GM12874 (cell line): ENCODE measurements at regions not wholly inside any gene's neighbourhood (a gene's known extent, or its start where the extent isn't known, plus 50 kb on each side); places are given as distances from the start of the nearest gene placed in this dataset.

Source experiments
- TF ChIP-seq, protein P1 (sequence below): IDR thresholded peaks from 2 replicates; pipeline ENCODE4 v1.5.1; 2011; ENCODE audit warnings: low read depth, mild to moderate bottlenecking, control low read depth, low read length, moderate library complexity; ENCODE audit not compliant: insufficient read depth

DNA sequence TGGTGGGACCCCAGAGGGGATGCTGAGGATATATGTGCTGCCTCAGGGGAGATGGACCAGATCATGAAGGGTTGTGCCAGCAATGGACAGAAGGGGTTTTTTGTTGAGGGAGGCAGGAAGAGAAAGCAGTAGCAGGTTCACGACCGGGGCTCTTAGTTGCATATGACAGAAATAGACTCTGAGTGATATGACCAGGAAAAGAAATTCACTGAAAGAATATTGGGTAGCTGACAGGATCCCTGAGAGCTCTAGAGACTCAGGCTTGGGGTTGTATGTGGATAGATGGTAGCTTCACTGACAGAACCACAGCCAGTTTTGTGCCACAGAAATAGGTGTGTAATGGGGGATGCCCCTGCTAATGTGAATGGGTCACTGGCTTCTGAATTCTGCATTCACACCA is 241.6 kb downstream of the ZNF621 start:
- TF ChIP-seq, protein P1, sequence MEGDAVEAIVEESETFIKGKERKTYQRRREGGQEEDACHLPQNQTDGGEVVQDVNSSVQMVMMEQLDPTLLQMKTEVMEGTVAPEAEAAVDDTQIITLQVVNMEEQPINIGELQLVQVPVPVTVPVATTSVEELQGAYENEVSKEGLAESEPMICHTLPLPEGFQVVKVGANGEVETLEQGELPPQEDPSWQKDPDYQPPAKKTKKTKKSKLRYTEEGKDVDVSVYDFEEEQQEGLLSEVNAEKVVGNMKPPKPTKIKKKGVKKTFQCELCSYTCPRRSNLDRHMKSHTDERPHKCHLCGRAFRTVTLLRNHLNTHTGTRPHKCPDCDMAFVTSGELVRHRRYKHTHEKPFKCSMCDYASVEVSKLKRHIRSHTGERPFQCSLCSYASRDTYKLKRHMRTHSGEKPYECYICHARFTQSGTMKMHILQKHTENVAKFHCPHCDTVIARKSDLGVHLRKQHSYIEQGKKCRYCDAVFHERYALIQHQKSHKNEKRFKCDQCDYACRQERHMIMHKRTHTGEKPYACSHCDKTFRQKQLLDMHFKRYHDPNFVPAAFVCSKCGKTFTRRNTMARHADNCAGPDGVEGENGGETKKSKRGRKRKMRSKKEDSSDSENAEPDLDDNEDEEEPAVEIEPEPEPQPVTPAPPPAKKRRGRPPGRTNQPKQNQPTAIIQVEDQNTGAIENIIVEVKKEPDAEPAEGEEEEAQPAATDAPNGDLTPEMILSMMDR = no peak

DNA sequence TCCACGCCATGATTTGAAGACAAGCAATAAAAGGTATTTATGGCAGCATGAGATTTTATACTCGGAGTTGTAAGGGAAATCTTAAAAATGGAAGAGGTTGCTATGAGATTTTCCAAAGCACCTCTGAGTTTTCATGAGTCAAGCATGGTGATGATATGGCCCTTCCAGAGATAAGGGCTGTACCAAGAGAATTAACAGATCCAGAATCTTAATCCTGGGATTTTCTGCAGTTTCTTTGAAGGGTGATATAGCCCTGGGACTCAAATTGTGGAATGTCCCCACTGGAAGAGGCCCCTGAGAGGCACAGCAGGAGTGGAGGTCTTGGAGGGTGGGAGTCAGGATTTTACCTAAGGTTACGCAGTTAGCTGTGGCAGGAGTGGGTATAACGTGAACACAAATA is 243.3 kb downstream of the ZNF621 start:
- TF ChIP-seq, protein P1 = no peak

GRCh38 chr3:40768536-40768935 is 243.8 kb downstream of the ZNF621 start:
- TF ChIP-seq, protein P1 = no peak

DNA sequence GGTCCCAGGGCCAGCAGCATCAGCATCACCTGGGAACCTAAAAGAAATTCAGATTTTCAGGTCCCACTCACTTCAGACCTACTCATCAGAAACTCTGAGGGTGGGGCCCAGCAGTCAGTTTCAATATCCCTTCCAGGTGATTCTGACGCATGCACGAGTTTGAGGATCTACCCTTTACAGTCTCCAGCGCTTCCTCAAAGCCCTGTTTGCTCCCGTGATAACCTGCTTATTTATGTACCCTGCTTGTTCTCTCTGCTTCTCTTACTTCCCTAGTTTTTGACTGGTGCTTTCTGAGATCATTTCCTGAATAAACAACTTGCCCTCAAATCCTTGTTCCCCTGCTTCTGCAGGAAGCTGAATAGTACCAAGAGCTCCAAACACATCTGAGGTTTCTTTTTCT is 245.3 kb downstream of the ZNF621 start:
- TF ChIP-seq, protein P1 = no peak

GRCh38 chr3:40771112-40771511 is 246.4 kb downstream of the ZNF621 start:
- TF ChIP-seq, protein P1 = no peak

GRCh38 chr3:40779039-40779438 is 254.3 kb downstream of the ZNF621 start:
- TF ChIP-seq, protein P1 = no peak

GRCh38 chr3:40780291-40780924 is 255.6 kb downstream of the ZNF621 start:
- TF ChIP-seq, protein P1 = no peak
